DOHH2 (cell line): ENCODE measurements at regions not wholly inside any gene's neighbourhood (a gene's known extent, or its start where the extent isn't known, plus 50 kb on each side); places are given as distances from the start of the nearest gene placed in this dataset.

Experiments
- EZH2phosphoT487 ChIP-seq: fragments of 200-600 bp; sonication (generic); IDR thresholded peaks from 2 replicates; pipeline ENCODE4 v1.6.1; 2017; ENCODE audit warnings: borderline replicate concordance, mild to moderate bottlenecking, antibody characterized with exemption, low read length, moderate library complexity, mixed read lengths
- TF ChIP-seq, protein P1 (sequence below): fragments of 200-600 bp; sonication (generic); IDR thresholded peaks from one replicate; pipeline ENCODE4 v1.5.1; 2014; ENCODE audit warnings: antibody characterized with exemption, mild to moderate bottlenecking, low read depth, low read length; ENCODE audit not compliant: poor library complexity, severe bottlenecking

DNA sequence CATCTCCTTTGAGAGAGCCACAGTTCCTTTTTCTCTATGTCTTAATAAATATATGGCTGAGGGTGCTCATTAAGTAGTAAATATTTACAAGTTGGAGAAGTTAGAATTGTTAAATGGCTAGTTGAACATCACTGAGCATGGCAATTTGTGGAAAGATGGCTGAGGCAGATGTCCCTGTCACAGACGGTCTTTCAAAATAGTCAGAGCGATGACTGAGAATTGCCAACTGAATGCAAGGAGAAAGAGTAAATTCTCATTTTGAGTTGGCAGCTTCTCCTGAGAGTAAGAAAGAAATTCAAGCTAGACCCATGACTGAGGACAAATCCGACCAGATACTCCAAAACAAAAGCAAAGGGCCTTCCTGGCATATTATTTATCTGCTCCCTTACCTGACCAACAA lies 617.9 kb downstream of the KCTD16 start:
- TF ChIP-seq EZH2phosphoT487, result no peak
- TF ChIP-seq, protein P1, sequence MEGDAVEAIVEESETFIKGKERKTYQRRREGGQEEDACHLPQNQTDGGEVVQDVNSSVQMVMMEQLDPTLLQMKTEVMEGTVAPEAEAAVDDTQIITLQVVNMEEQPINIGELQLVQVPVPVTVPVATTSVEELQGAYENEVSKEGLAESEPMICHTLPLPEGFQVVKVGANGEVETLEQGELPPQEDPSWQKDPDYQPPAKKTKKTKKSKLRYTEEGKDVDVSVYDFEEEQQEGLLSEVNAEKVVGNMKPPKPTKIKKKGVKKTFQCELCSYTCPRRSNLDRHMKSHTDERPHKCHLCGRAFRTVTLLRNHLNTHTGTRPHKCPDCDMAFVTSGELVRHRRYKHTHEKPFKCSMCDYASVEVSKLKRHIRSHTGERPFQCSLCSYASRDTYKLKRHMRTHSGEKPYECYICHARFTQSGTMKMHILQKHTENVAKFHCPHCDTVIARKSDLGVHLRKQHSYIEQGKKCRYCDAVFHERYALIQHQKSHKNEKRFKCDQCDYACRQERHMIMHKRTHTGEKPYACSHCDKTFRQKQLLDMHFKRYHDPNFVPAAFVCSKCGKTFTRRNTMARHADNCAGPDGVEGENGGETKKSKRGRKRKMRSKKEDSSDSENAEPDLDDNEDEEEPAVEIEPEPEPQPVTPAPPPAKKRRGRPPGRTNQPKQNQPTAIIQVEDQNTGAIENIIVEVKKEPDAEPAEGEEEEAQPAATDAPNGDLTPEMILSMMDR, result no peak
